BLaER1 treated with 17β-estradiol and CSF1 and Interleukin-3, amounts not matched to agents 10 nM and 100 nM (cell line): ENCODE measurements at regions not wholly inside any gene's neighbourhood (a gene's known extent, or its start where the extent isn't known, plus 50 kb on each side); places are given as distances from the start of the nearest gene placed in this dataset.
A peak's percentile ranks its signal among the peaks of the same experiment; 100 is the strongest.

ENCODE experiments used
- H3K27ac ChIP-seq, 11 experiments: shearing (Covaris generic); formaldehyde crosslinking; 2 replicates each; pipeline ENCODE4 v1.8.1; 2022
- H3K27me3 ChIP-seq, 11 experiments: shearing (Covaris generic); formaldehyde crosslinking; 2 replicates each; pipeline ENCODE4 v1.8.1; 2022
- H3K36me3 ChIP-seq, 11 experiments: shearing (Covaris generic); formaldehyde crosslinking; 2 replicates each; pipeline ENCODE4 v1.8.1; 2022
- H3K4me1 ChIP-seq, 10 experiments: shearing (Covaris generic); formaldehyde crosslinking; 2 replicates each; pipeline ENCODE4 v1.8.1; 2022
- H3K4me2 ChIP-seq, 11 experiments: shearing (Covaris generic); formaldehyde crosslinking; 2 replicates each; pipeline ENCODE4 v1.8.1; 2022
- H3K4me3 ChIP-seq, 10 experiments: shearing (Covaris generic); formaldehyde crosslinking; 2 replicates each; pipeline ENCODE4 v1.8.1; 2022
- H3K9ac ChIP-seq, 11 experiments: shearing (Covaris generic); formaldehyde crosslinking; 2 replicates each; pipeline ENCODE4 v1.8.1; 2022
- H3K9me3 ChIP-seq, 11 experiments: shearing (Covaris generic); formaldehyde crosslinking; replicated peaks in 1 of 11; 2 replicates each; pipeline ENCODE4 v1.8.1; 2022
- H4K20me1 ChIP-seq, 11 experiments: shearing (Covaris generic); formaldehyde crosslinking; 2 replicates each; pipeline ENCODE4 v1.8.1; 2022
- Cebpa-rat ChIP-seq, 11 experiments: shearing (Covaris generic); IDR thresholded peaks; 2 replicates each; pipeline ENCODE4 v1.8.1; 2022

GRCh38 chr18:22513721-22514481, 96.2 kb upstream of the CTAGE1 start:
- H3K4me1 ChIP-seq, result no peaks in the 10 kb centered on the region
- H3K9ac ChIP-seq, result no peak overlapping the region
- no peaks in the 10 kb centered on the region for H4K20me1 ChIP-seq
- 0 out of 22 replicates have a peak, but pooled peaks cover 0 to 6% (median 0%) of the 10 kb centered on the region in 11 experiments for H3K9me3 ChIP-seq
- H3K4me3 ChIP-seq, result no peak overlapping the region
- H3K36me3 ChIP-seq, result no peaks in the 10 kb centered on the region
- H3K27ac ChIP-seq, result no peak overlapping the region
- H3K4me2 ChIP-seq, result no peak overlapping the region
- no peak for TF ChIP-seq Cebpa-rat (IDR thresholded peaks at IDR 0.05)
- no peaks in the 10 kb centered on the region for H3K27me3 ChIP-seq

- Histone ChIP-seq H3K4me2 (no peak overlapping the region), H3K4me1 (no peaks in the 10 kb centered on the region)
- no peak for TF ChIP-seq Cebpa-rat (IDR thresholded peaks at IDR 0.05)
Observed at GRCh38 chr18:22514655-22515054, 96.9 kb upstream of the CTAGE1 start.

GRCh38 chr18:22515250-22515649, 97.5 kb upstream of the CTAGE1 start:
- Histone ChIP-seq H3K9ac (no peak overlapping the region), H4K20me1 (no peaks in the 10 kb centered on the region), H3K4me2 (no peak overlapping the region), H3K36me3 (no peaks in the 10 kb centered on the region), H3K4me1 (no peaks in the 10 kb centered on the region), H3K27me3 (no peaks in the 10 kb centered on the region), H3K9me3 (0 out of 22 replicates have a peak, but pooled peaks cover 0 to 6% (median 0%) of the 10 kb centered on the region in 11 experiments), H3K4me3 (no peak overlapping the region), H3K27ac (no peak overlapping the region)
- TF ChIP-seq Cebpa-rat (IDR thresholded peaks at IDR 0.05), result no peak

More at GRCh38 chr18:22514655-22515054, 96.9 kb upstream of the CTAGE1 start:
- Histone ChIP-seq H3K36me3 (no peaks in the 10 kb centered on the region), H3K9me3 (0 out of 22 replicates have a peak, but pooled peaks cover 0 to 6% (median 0%) of the 10 kb centered on the region in 11 experiments), H3K4me3 (no peak overlapping the region), H3K27ac (no peak overlapping the region), H3K9ac (no peak overlapping the region), H3K27me3 (no peaks in the 10 kb centered on the region), H4K20me1 (no peaks in the 10 kb centered on the region)

GRCh38 chr18:22517356-22517755, 99.6 kb upstream of the CTAGE1 start:
- Histone ChIP-seq H3K27me3 (no peaks in the 10 kb centered on the region), H3K27ac (no peak overlapping the region), H3K9me3 (0 out of 22 replicates have a peak, but pooled peaks cover 0 to 6% (median 0%) of the 10 kb centered on the region in 11 experiments), H3K9ac (no peak overlapping the region), H3K36me3 (no peaks in the 10 kb centered on the region), H4K20me1 (no peaks in the 10 kb centered on the region), H3K4me1 (peaks cover 0 to 16% (median 5%) of the 10 kb centered on the region in 10 experiments; a peak in 9 of 20 replicates), H3K4me2 (no peak overlapping the region), H3K4me3 (no peak overlapping the region)
- no peak for TF ChIP-seq Cebpa-rat (IDR thresholded peaks at IDR 0.05)

GRCh38 chr18:22521026-22521707, 103.5 kb upstream of the CTAGE1 start:
- Histone ChIP-seq H3K9ac (no peak overlapping the region), H3K4me1 (peaks cover 0 to 22% (median 8%) of the 10 kb centered on the region in 10 experiments; a peak in 10 of 20 replicates), H4K20me1 (no peaks in the 10 kb centered on the region), H3K4me2 (peak overlapping the region in 4 of 11 experiments; percentile 8 to 35 (median 16); a peak in 6 of 22 replicates), H3K27ac (no peak overlapping the region), H3K4me3 (no peak overlapping the region), H3K9me3 (no peaks in the 10 kb centered on the region), H3K36me3 (no peaks in the 10 kb centered on the region), H3K27me3 (no peaks in the 10 kb centered on the region)
- TF ChIP-seq Cebpa-rat (IDR thresholded peaks at IDR 0.05), result no peak

- peaks cover 0 to 22% (median 8%) of the 10 kb centered on the region in 10 experiments; a peak in 10 of 20 replicates for H3K4me1 ChIP-seq
- H4K20me1 ChIP-seq, result no peaks in the 10 kb centered on the region
- no peaks in the 10 kb centered on the region for H3K27me3 ChIP-seq
- H3K36me3 ChIP-seq, result no peaks in the 10 kb centered on the region
- no peak overlapping the region for H3K27ac ChIP-seq
- no peak overlapping the region for H3K9ac ChIP-seq
- peak overlapping the region in 2 of 11 experiments; percentile 15 to 17; a peak in 2 of 22 replicates for H3K4me2 ChIP-seq
- no peak for TF ChIP-seq Cebpa-rat (IDR thresholded peaks at IDR 0.05)
- no peaks in the 10 kb centered on the region for H3K9me3 ChIP-seq
- no peak overlapping the region for H3K4me3 ChIP-seq
Observed at GRCh38 chr18:22523481-22523880, 105.8 kb upstream of the CTAGE1 start.

GRCh38 chr18:22524783-22525182, 107.1 kb upstream of the CTAGE1 start:
- H3K36me3 ChIP-seq, result no peaks in the 10 kb centered on the region
- no peak overlapping the region for H3K4me2 ChIP-seq
- H3K27ac ChIP-seq, result no peak overlapping the region
- TF ChIP-seq Cebpa-rat (IDR thresholded peaks at IDR 0.05), result no peak
- H3K27me3 ChIP-seq, result no peaks in the 10 kb centered on the region
- peaks cover 0 to 3% (median 0%) of the 10 kb centered on the region in 11 experiments; a peak in 1 of 22 replicates for H3K9me3 ChIP-seq
- no peak overlapping the region for H3K9ac ChIP-seq
- no peaks in the 10 kb centered on the region for H4K20me1 ChIP-seq
- H3K4me3 ChIP-seq, result no peak overlapping the region
- H3K4me1 ChIP-seq, result peaks cover 0 to 22% (median 8%) of the 10 kb centered on the region in 10 experiments; a peak in 10 of 20 replicates

GRCh38 chr18:22525313-22525712, 107.6 kb upstream of the CTAGE1 start:
- no peak overlapping the region for H3K27ac ChIP-seq
- no peaks in the 10 kb centered on the region for H3K27me3 ChIP-seq
- no peaks in the 10 kb centered on the region for H4K20me1 ChIP-seq
- peaks cover 0 to 22% (median 8%) of the 10 kb centered on the region in 10 experiments; a peak in 10 of 20 replicates for H3K4me1 ChIP-seq
- no peak overlapping the region for H3K9ac ChIP-seq
- H3K9me3 ChIP-seq, result peaks cover 0 to 3% (median 0%) of the 10 kb centered on the region in 11 experiments; a peak in 1 of 22 replicates
- H3K4me2 ChIP-seq, result no peak overlapping the region
- no peak for TF ChIP-seq Cebpa-rat (IDR thresholded peaks at IDR 0.05)
- H3K4me3 ChIP-seq, result no peak overlapping the region
- no peaks in the 10 kb centered on the region for H3K36me3 ChIP-seq

- no peak for TF ChIP-seq Cebpa-rat (IDR thresholded peaks at IDR 0.05)
Observed at GRCh38 chr18:22525883-22526282, 108.2 kb upstream of the CTAGE1 start.

More at GRCh38 chr18:22525883-22526282, 108.2 kb upstream of the CTAGE1 start:
- no peak overlapping the region for H3K9ac ChIP-seq
- peaks cover 0 to 17% (median 8%) of the 10 kb centered on the region in 10 experiments; a peak in 10 of 20 replicates for H3K4me1 ChIP-seq
- H3K4me3 ChIP-seq, result no peak overlapping the region
- no peaks in the 10 kb centered on the region for H3K27me3 ChIP-seq
- H3K9me3 ChIP-seq, result peaks cover 0 to 3% (median 0%) of the 10 kb centered on the region in 11 experiments; a peak in 1 of 22 replicates
- no peak overlapping the region for H3K4me2 ChIP-seq
- H3K27ac ChIP-seq, result no peak overlapping the region
- H3K36me3 ChIP-seq, result no peaks in the 10 kb centered on the region
- no peaks in the 10 kb centered on the region for H4K20me1 ChIP-seq
